ENCODE measurements at regions not wholly inside any gene's neighbourhood (a gene's known extent, or its start where the extent isn't known, plus 50 kb on each side); places are given as distances from the start of the nearest gene placed in this dataset.

DNA sequence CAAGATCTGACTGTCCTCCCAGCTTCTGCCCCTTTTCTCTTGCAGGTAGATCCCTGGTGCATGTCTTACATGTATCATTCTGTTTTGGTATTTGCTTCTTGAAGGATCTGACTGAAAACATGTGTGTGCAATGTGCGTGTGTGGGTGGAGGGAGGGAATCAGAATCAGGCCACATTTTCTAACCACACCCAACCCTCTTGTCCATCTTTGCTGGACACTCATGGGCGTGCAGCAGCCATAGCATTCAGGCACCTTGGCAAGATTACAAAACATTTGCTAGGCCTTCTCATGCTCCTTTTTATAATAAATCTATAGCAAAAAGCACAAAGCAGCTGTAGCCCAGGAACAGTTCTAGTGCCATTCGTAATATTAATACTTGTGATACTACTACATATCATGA is 233.6 kb upstream of the E2F7 start:
- DNase-seq (ENCODE audit: low read depth) = no peak

DNA sequence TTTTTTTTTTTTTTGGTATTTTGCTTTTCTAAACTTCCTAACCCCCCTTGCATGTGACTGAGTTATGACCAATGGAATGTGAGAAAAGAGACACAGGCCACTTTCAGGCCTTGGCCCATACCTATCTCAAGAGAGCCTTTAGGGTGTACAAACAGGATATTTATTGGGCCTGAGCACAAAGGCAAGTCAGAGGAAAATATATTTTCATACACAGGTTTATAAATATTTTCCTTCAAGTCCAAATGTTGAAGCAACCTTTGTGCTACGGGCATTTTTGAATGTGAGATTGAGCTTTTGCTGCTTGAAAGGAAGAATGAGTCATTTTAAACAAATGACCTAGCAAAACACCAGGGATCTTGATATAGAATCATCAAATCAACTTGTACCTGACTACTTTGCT is 228.6 kb upstream of the E2F7 start:
- peak; percentile 19 for DNase-seq (ENCODE audit: low read depth)

GRCh38 chr12:77274926-77275325 is 209.6 kb upstream of the E2F7 start:
- no peak for DNase-seq (ENCODE audit: low read depth)

- DNase-seq (ENCODE audit: low read depth) = no peak
Measured at GRCh38 chr12:77273898-77274297, 208.5 kb upstream of the E2F7 start.

DNA sequence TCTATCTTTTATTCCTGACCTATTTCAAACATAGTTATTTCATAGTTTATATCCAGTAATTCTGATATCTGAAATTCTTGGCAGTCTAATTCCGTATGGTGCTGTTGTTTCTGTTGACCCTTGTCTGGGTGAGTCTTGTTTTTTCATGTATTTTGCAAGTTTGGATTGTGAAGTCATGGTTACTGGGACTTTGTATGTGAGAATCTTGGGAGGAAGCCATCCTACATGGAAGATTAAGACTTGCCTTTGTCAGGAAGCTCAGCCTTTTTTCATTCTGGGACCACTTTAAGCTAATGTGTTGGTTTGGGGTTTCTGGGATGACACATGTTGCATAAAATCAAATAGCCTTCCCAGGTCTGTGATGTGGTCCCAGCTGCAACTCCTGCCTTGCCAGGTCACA is 191.6 kb upstream of the E2F7 start:
- DNase-seq (ENCODE audit: low read depth) = no peak

DNA sequence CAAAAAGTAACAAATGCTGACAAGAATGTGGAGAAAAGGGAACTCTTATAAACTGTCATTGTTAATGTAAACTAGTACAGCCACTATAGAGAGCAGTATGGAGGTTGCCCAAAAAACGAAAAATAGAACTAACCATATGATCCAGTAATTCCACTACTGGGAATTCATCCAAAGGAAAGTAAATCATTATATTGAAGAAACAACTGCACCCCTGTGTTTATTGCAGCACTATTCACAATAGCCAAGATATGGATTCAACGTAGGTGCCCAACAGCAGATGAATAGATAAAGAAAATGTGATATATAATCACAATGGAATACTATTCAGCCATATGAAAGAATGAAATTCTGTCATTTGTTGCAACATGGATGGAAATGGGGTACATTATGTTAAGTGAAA is 188.0 kb upstream of the E2F7 start:
- no peak for DNase-seq (ENCODE audit: low read depth)

DNA sequence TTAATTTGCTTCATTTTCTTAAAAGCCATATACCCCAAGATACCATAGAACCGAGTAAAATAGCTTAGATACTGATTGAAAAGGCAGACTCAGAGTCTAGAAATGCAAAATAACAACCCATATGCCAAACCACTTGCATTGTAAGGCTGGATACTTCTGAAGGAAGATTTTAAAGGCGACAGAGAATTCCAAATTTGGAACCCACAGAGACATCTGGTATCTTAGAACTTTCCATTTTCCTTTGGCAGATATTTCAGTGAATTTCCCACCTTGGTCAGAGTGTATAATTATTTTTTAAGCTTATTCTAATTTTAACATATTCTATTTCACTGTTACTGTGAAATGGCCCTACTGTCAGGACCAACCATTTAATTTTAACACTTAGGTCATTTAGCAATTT is 186.4 kb upstream of the E2F7 start:
- no peak for DNase-seq (ENCODE audit: low read depth)

DNA sequence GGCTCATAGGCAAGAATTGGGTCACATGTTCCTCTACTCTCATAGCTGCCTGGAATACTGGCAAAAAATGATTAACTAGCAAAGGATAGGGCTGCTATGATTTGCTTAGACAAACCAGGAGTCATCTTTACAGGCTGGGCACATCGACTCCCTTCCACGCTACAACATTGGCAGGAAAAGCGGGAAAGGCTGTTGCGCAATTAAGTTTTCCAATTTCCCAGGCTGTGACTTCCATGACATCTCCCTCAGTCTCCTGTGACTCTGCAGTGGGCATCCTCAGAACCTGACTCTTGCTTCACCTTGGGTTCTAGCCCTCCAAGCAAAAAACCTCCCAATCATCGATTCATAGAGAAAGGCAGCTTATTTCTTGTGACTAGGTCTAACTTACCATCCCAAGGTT is 184.5 kb upstream of the E2F7 start:
- no peak for DNase-seq (ENCODE audit: low read depth)

DNA sequence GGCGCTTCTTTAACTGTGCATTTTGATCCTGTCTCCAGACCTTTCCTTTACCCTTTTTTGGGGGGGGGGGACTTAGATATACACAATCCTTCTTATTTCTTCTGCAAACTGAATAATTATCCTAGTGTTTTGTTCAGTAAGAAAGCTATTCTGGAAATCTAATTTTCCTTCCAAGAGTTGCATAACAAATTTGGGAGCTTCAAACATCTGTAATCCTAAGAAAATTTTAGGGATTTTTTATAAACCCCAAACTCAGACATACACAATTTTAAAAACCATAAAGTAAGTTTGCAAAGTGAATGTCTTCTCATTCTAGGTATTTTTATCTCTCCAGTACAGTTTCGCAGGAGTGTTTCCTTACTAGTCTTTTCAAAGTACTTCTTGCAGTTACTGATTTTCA is 182.7 kb upstream of the E2F7 start:
- DNase-seq (ENCODE audit: low read depth) = no peak

GRCh38 chr12:77247542-77247941 is 182.2 kb upstream of the E2F7 start:
- no peak for DNase-seq (ENCODE audit: low read depth)

DNA sequence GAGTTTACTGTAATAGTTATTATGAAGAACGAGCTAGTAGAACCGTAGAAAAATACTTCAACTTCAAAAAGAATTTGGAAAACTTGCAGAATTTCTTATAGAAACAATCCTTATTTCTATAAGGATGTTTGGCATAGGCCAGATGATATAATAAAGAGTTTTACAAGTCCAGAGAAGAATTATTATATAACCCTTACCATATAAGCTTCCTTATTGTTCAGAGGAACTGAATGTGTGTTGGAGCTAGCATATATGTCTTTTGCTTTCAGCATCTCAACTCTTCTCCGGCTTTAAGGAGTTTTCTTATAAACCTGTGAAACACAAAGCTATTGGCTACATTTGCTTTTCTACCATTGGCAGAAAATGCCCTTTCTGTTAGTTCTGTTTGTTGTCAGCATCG is 178.0 kb upstream of the E2F7 start:
- DNase-seq (ENCODE audit: low read depth) = no peak

DNA sequence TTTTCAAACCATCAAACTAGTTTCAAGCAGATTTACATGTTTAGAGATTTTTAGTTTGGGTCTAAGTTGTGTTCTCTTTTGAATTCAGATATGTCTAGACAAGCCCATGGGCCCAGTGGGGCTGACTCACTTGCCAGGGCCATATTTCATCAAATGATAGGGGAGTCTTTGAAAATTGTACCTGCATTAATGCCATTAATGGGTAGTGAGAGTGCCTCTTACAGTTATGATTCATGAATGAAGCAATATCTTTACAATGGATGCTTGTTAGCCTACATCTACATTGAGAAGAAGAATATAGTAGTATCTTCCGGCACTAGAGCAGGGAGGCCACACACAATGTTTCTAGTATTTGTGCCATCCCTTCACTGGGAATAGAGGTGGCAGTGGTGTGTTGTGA is 174.2 kb upstream of the E2F7 start:
- DNase-seq (ENCODE audit: low read depth) = no peak

- no peak for DNase-seq (ENCODE audit: low read depth)
Measured at GRCh38 chr12:77238335-77238734, 173.0 kb upstream of the E2F7 start.

- DNase-seq (ENCODE audit: low read depth) = no peak
Measured at GRCh38 chr12:77237896-77238295, 172.5 kb upstream of the E2F7 start.

- DNase-seq (ENCODE audit: low read depth) = no peak
Measured at GRCh38 chr12:77236066-77236465, 170.7 kb upstream of the E2F7 start.

- DNase-seq (ENCODE audit: low read depth) = peak; percentile 88
Measured at GRCh38 chr12:77232045-77232444, 166.7 kb upstream of the E2F7 start.

GRCh38 chr12:77231501-77231918 is 166.1 kb upstream of the E2F7 start:
- DNase-seq (ENCODE audit: low read depth) = peak; percentile 90

- peak; percentile 9 for DNase-seq (ENCODE audit: low read depth)
Measured at GRCh38 chr12:77229640-77230442, 164.5 kb upstream of the E2F7 start.

DNA sequence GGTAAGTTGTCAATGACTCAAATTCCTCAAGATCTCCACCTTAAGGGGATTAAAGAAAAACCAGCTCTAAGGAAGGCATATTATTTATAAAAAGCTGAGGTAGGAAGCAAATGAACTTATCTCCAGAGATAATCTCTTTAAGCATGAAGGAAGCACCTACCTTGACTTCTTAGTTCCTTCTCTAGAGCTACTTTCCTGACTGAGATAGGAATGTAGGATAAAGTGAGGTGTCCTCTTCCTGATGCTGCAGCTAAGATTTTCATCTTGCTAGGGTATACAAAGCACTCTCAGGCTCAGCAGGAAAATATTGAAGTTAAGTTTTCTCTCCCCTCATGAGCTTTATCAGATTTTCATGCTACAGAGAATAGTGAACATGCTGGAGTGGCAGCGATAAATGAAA is 163.0 kb upstream of the E2F7 start:
- DNase-seq (ENCODE audit: low read depth) = no peak

DNA sequence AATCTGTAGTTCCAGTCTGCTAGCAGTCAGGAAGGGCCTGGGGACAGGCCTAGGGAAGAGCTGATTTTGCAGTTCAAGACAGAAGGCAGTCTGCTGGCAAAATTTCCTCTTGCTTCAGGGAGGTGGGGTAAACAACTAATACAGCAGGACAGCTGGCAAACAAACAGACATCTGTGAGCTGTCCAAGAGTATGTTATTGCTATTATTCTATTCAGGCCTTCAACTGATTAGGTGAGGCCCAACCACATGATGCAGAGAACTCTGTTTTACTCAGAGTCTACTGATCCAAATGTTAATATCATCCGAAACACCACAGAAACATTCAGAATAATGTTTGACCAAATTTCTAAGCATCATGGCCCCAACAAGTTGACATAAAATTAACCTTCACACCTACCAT is 161.0 kb upstream of the E2F7 start:
- no peak for DNase-seq (ENCODE audit: low read depth)

GRCh38 chr12:77225373-77225772 is 160.0 kb upstream of the E2F7 start:
- no peak for DNase-seq (ENCODE audit: low read depth)

DNA sequence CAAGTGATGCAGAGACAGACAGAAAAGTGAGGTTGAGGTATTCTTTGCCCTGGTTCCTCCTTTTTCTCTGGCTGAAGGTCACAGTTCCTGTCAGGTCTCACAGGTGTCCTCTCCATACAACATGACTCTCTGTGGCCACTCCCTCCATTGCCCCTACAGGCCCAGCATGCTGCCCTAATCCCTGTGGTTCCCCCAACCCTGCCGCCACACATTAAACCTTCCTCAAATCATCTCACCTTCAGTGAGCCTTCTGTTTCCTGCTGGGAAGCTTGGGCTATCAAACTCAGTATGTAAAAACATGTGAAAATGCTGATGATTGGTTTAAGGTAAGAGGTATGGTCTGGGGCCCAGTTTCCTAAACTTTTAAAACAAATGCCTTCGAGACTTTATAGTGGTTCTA is 159.0 kb upstream of the E2F7 start:
- no peak for DNase-seq (ENCODE audit: low read depth)

DNA sequence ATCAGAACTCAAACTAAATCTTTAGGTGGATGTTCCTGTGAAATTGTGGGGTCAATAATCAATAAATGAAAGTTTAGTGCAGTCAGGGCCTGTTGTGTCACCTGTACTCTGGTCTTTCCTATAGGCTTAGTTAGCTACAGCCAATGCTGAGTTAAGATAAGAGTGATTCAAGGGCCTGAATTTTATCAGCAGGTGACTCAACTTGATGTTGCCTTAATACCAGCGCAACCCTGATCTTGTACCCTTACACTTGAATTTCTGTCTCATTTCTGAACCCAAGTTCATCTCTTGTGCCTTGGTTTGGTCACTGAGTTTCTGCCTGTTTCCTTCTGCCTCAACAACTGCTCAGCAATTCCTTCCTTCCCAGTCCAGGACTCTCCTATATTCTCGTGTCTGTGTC is 157.0 kb upstream of the E2F7 start:
- DNase-seq (ENCODE audit: low read depth) = no peak

DNA sequence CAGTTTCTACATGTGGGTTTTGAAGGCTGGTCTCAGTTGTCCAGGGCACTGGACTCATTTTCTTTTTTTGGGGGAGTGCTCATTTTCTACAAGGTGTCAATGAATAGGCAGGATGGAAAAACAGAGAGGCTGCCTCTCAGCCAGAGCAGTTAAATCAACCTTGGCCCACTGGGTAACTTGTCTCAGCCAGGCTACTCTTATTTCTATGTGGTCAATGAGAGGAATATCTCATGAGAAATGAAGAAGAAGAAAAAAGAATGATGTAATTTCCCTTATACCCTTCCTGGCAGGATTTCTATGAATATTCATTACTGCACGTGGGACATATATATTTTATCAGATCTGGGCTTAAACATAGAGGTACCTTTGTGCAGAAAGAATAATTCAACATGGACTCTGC is 155.2 kb upstream of the E2F7 start:
- peak; percentile 44 for DNase-seq (ENCODE audit: low read depth)

Measured in amniotic epithelial cell (primary cell).